ENCODE measurements at regions not wholly inside any gene's neighbourhood (a gene's known extent, or its start where the extent isn't known, plus 50 kb on each side); places are given as distances from the start of the nearest gene placed in this dataset.

GRCh38 chr9:13755551-13755950, 476.1 kb upstream of the MPDZ start:
- DNase-seq (ENCODE audit: low spot score) = no peak

DNA sequence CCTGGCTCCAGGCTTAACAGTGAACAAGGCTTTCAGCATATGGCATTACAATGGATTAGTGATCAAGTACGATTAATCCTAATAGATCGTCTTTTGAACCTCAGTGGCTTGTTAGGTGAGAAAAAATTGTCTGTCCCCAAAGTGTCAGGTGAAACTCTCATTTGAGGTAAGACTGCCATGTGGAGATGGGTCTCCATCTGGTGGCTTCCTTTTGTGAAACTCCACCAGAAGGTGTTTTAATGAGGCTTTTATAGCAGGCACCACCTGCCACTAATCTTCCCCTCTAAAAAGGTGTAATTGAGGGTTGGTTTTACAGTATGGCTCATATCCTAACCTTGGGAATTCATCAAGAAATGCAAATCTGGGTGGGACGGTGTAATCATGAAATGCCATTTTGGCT, 471.1 kb upstream of the MPDZ start:
- no peak for DNase-seq (ENCODE audit: low spot score)

DNA sequence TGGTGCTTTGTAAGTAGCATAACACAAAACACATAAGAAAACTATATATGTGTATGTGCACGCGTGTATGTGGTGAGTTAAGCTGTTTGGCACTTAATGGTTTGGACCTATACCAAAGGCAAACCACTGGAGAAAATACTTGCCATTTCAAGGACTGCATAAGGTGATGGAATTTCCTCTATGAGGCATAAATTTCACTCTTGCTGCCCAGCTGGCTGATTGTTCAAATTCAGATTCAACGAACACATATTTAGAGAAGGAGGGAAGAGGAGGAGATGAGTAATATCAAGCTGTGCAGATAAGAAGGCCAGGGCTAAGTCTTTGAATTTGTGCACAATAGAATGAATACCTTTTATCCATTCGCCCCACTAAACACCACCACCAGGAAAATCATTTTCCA, 470.6 kb upstream of the MPDZ start:
- DNase-seq (ENCODE audit: low spot score) = no peak

- no peak for DNase-seq (ENCODE audit: low spot score)
Measured at GRCh38 chr9:13746876-13747275, 467.4 kb upstream of the MPDZ start.

DNA sequence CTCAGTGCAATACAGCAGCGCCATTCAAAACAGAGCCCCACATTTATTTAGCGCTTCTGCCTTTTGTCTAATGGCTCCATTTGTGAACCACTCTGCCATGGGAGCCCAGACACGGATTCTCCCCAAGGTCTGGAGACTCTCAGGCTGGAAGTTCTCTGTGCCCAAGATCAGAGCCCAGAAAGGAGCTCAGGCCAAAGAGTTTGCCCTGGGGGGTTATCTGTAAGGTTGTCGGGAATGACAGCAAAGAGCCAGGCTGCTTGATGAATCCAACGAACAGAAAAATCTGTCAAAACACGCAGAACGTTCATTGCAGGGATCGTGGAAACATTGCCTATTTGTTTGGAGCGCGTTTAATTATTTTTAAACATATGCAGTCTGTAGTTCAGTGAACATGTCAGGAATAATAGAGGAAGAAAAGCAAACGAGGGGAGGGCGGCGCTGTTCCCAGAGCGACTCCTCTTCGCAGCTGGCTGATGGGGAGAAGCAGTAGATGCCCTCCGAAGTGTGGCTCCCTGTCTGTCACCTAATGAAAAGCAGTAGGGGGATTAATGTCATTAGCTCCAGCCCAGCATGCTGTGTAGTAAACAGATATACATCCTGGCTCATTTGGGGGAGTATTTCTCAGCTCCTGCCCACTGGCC, 464.9 kb upstream of the MPDZ start:
- no peak for DNase-seq (ENCODE audit: low spot score)

- DNase-seq (ENCODE audit: low spot score) = no peak
Measured at GRCh38 chr9:13737885-13738284, 458.4 kb upstream of the MPDZ start.

- no peak for DNase-seq (ENCODE audit: low spot score)
Measured at GRCh38 chr9:13735181-13735580, 455.7 kb upstream of the MPDZ start.

- DNase-seq (ENCODE audit: low spot score) = no peak
Measured at GRCh38 chr9:13734601-13735000, 455.1 kb upstream of the MPDZ start.

- DNase-seq (ENCODE audit: low spot score) = no peak
Measured at GRCh38 chr9:13732290-13732689, 452.8 kb upstream of the MPDZ start.

DNA sequence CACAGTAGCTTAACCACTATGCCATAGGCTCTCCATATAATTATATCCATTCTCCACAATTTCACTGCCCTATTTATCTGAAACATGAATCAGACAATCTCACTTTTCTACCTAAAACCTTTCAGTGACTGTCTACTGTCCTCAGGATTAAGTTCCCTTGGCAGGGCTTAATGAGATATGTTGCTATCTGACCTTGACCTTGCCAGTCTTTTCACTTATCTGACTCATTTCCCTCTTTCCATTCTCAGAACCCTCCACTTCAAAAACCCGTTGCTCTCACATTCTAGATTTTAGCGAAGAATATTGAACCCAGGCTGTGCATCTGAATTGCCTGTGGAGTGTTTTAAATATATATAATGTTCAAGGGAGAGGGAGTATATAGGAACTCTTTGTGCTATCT, 452.1 kb upstream of the MPDZ start:
- DNase-seq (ENCODE audit: low spot score) = no peak

- no peak for DNase-seq (ENCODE audit: low spot score)
Measured at GRCh38 chr9:13729955-13730354, 450.5 kb upstream of the MPDZ start.

GRCh38 chr9:13728917-13729811, 449.7 kb upstream of the MPDZ start:
- no peak for DNase-seq (ENCODE audit: low spot score)

DNA sequence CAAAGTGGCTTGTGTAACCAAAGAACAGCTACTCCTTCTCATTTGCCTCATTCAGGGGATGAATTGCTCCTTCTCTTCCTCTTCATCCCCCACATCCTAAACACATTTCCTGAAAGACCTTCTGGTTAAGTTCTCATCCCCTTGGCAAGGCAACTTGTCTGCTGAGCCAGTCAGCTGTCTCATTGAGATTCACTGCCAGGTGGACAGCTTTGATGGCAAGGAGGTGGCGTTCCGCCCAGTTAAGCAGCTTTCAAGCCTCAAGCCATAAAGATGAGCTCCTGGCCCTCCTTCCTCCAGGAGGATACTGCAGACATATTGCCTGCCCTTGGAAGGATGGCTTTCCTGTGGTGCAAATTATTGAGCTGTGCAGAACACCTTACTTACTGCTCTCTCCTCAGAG, 448.6 kb upstream of the MPDZ start:
- no peak for DNase-seq (ENCODE audit: low spot score)

GRCh38 chr9:13726746-13727145, 447.3 kb upstream of the MPDZ start:
- DNase-seq (ENCODE audit: low spot score) = no peak

DNA sequence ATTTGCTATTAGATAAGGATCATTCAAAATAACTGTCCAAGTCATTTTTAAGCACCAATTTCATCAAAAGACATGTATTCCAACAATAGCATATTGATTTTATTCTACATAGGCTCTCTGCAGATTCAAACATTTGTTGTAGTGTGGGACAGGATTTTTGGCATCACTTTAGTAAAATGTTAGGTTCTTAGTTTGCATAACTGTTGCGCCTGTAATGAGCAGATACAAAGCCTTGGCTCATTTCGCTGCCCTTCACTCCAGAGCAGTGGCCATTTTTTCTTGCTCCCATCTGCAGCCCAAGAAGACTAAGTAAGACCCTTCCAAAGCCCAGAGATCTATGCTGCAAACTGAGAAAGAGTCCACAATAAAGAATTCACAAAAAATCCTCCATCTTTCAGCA, 446.0 kb upstream of the MPDZ start:
- no peak for DNase-seq (ENCODE audit: low spot score)

GRCh38 chr9:13721481-13722235, 442.2 kb upstream of the MPDZ start:
- no peak for DNase-seq (ENCODE audit: low spot score)

GRCh38 chr9:13719981-13720676, 440.6 kb upstream of the MPDZ start:
- DNase-seq (ENCODE audit: low spot score) = no peak

- DNase-seq (ENCODE audit: low spot score) = peak; percentile 33
Measured at GRCh38 chr9:13719446-13719845, 440.0 kb upstream of the MPDZ start.

- no peak for DNase-seq (ENCODE audit: low spot score)
Measured at GRCh38 chr9:13718539-13718938, 439.0 kb upstream of the MPDZ start.

GRCh38 chr9:13718086-13718485, 438.6 kb upstream of the MPDZ start:
- DNase-seq (ENCODE audit: low spot score) = no peak

DNA sequence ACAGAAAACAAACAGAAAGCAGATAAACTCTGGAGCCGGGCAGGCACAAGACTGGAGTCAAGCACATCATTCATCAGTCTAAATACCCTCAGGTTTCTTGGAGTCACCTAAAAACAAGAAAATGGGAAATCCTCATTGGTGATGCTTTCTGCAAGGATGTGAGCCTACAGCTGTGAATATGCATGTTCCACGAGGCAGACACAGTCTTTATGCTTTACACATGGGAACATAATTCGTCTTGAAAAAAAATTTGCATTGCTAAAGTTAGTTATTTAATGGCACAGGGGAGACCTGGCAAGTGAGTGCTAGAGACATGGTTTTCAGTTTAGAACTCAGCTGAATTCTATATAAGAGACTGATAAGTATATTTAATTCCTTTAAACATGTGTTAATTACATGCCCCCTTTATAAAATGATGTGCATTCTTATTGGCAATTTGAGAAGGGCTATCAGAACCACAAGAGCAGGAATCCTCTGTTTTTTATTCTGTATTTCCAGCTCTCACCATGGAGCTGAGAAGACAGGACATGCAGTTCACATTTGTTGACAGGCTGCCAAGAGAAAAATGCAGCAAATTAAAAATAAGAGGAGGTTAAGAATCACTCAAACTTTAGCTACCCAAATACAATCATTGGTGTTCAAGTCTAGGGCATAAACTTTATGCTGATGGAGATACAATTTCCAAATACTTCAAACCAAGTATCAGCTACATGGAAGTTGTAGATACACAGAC, 438.0 kb upstream of the MPDZ start:
- DNase-seq (ENCODE audit: low spot score) = no peak
